GM21367 (cell line): ENCODE measurements at regions not wholly inside any gene's neighbourhood (a gene's known extent, or its start where the extent isn't known, plus 50 kb on each side); places are given as distances from the start of the nearest gene placed in this dataset.

Experiments
- ATAC-seq: cut with Tn5 transposase; IDR thresholded peaks from one replicate; pipeline ENCODE4 v1.9.1; 2021; ENCODE audit not compliant: unreplicated experiment

DNA sequence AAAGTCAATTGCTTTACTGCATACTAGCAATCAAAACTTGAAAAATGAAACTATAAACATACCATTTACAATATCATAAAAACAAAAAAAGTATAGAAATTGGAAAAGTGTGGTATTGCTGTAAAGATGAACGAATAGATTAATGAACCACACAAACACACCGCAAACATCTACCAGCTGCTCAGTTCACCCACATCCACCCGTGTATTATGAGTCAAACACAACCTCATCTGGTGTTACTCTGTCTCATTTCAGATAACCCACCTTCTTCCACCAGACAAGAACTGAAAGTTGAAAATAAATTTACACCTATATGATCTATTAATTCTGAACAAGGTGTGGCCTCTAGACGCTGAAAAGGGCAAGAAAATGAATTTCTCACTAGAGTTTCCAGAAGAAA, 53.3 kb downstream of the BLID start:
- no peak for ATAC-seq

DNA sequence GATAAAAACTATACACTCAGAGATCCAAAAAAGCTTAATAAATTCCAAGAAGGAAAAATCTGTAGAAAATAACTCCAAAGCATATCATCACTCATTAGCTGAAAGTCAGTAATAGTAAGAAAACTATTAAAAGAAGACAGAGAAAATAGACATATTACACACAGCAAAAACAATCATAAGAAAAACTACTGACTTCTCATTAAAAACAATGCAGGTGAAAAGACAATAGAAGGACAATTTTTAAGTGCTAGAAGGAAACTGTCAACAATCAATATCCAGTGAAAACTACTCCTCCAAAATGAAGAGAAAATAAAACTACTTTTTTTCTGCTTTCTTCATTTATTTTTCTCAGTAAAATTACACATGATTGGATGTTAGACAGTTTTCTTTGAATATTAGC, 56.5 kb downstream of the BLID start:
- no peak for ATAC-seq

DNA sequence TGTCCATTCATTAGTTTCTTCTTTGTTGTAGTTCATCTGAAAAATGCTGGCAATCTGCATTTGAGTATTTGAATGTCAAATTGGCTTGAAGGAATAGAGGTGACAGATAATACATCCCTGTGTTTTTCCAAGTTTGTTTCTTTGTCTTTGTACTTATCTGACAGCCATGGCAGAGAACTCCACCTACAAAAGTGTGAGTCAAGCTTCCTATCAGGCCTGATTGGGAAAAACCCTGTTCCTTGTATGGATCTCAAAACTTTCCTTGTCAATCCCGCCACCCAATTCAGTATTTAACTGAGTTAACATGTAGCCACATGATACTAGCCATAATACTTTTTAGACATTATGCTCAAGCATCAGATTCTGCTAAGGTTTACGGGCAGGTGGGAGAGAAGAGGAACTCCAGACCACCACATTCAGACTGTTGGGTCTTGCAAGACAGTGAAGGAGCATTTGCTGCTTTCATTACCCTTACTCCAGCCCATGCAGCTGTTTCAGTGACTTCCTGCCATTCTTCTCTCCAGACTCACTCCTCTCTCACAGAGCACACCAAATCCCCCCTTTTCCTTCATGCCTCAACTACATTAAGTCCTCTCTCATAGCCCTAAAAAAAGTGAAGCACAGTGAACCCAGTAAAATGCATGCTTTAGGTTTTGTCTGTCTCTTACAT, 65.9 kb downstream of the BLID start:
- ATAC-seq = no peak

DNA sequence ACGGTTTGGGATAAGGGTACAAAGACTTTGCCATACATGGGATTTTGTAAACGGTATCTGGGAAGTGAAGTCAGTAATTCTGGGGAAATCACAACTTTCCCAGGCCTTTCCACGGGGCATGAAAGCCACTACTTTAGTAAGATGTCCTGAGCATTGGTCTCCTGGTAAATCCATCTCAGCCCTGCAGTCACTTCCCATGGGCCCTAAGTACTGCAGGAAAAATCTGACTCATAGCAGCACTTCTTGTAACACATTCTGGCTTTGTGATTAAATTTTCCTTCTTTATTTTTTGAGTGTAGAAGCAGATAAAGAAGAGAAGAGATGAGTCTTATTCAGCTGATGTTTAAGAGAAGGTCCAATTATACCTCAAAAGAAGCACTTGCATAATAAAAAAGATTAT, 67.6 kb downstream of the BLID start:
- no peak for ATAC-seq

DNA sequence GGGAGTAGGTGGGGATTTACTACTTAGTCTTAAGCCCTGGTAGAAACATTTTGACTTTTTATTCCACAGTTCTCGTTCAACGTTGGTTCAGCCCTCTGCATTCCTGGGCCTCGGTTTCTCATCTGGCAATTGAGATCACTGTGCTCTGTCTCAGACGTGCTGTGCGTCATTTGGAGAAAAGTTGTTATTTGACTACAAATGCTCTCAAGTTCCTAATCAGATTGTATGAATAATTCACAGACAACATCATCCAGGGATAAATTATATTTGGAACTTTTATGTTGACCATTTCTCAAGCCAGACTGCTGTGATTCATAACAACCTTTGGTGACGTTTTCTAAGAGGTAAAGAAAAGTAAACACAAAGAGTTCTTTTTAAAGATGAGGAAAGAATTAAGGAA, 69.2 kb downstream of the BLID start:
- no peak for ATAC-seq

DNA sequence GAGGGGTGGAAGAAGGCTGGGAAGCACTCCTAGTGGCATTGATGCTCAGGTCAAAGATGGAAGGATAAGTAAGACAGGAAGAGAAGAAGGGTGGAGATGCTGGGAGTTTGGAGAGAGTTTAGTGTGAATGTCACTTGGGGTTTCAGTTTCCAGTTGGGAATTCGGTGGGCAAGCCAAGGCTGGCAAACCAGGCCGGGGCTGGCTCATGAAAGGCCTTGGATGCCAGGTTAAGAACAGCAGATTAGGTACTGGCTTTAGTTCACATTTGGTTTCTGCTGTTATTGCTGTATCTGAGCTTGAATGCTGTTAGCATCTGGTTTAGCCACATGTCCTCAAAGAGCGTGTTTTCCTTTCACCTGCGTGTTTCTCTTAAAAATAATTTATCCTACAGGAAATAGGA, 69.6 kb downstream of the BLID start:
- ATAC-seq = no peak

DNA sequence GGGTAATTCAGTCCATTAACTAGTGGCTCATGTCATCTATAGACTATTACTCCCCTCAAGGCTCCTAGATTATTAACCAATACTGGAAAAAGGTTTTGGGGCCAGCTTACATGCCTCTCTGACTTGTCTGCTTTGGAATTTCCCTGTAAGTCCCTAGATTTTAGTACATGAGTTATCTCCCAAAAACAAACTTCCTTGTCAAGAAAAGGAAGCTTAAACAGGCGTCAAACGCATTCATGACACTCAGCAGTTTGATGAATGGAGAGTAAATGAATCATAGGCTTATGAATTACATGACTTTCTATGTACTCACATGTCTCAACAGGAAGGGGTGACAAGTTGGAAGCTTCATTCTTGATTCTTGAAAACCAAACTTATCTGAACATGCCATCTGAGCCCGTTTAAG, 70.8 kb downstream of the BLID start:
- no peak for ATAC-seq

DNA sequence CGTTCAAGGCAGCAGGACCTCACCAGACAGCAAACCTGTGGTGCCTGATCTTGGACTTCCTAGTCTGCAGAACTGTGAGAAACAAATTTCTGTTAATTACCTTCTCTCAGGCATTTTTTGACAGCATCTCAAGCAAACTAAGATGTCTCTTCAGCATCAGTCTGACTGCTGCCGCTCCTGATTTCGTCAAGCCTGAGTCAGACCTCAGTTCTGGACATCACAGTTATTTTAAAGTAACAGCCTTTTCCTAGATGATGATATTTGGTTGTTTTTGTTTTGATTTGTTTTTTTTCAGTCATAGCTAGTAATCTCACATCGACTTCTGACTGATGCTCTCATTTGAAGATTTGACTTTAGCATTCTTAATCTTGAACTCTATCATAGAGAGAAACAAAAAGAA, 71.9 kb downstream of the BLID start:
- no peak for ATAC-seq

DNA sequence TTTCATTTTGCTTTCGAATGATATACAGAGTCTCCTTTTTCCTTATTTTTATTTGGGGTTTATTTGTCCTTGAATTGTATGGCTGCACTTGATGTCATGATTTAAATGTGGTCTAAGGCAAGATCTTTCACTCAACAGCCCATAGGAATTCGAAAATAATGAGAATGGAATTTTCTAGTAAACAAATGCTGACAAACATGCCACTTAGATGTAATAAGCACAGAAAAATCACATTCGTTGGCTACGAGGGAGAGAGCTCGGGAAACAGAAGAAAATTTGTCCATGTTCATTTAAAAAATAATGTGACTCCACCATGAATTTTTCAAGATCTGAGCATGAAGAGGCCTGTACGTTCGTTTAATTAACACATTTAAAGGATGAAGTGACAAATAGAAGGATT, 73.0 kb downstream of the BLID start:
- no peak for ATAC-seq

DNA sequence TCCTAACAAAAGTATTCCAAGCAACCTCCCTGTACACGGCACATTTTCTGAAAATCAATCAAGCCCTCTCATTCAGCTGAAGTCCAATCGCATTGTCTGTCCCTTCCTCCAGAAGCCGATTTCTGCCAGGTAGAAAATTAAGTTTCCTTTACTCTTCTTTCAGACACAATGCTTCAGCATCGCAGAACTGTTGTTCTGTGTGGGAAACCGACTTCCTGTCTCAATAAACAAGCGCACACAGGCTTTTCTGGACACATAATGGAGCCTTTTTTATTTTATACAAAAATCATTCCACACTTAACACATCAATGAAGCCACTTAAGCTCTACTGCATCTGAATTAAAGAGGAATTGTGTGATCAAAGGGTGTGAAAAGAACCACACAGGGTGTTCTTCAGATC, 75.6 kb downstream of the BLID start:
- ATAC-seq = no peak

DNA sequence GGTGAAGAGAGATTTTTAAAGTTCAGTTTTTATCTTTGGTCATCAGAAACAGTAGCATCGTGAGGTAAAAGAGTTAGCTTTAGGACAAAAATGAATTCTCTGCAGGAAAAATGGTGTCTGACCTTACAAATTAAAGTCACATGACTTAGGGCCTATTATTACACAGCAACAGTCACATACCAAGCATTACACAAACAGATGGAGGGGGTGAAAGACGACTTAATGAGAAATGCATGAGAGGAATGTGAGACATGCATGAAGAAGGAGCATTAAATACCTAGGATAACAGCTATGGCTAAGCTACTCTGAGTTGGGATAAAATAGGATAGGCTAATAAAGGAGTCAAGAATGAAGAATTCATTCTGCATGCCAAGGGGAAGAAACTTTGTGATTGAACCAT, 77.5 kb downstream of the BLID start:
- no peak for ATAC-seq

DNA sequence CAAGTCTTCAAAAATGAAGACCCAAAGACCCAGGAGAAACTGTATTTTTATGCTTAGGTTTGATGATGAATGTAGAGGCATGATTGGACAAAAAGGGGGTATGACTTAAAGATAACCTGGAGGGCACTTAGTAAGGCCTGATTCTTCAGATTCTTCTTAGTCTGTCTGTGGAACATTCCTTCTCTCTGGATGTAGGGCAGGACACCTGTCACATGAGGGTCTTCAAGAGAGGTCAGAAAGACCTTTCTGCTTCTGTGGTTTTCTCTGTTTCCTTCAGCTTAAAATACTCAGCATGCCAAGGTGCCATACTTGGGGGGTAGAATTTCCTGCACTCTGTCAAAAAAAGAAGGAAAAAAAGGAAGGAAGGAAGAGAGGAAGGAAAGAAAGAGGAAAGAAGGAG, 78.1 kb downstream of the BLID start:
- no peak for ATAC-seq

DNA sequence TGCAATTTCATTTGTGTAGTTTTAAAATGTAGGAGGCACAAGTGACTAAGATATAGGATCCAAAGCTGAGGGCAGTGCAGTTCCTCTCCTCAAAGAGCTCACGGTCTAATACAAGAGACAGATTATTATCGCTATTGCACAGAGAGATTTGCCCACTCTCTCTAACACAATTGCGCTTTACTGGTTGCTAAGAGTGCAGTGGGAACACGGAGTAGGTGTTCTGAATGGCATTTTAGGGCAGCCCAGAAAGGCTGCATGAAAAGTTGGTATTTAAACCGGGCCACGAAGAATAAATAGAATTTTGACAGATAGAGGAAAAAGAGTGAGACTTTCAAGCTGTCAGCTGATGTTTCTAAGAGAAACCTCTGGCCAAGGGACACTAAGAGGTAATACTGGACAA, 79.5 kb downstream of the BLID start:
- no peak for ATAC-seq

DNA sequence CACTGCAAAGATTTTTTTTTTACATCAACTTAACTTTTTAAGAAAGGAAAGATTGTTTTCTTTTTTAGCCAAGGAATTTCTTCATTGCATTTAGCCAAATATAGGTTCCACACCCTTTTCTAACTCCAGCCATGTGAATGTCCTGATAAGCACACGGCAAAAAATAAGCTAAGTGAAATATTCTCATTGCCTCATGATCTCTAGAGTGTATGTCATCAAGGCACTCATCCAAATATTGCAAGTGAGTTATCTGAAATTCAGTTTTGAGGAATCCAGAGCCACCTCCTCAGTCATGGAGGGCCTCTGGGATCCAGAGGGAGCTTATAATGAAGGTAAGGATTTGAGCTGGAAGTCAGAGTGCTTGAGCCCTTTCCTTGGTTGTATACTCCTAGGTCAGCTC, 80.0 kb downstream of the BLID start:
- ATAC-seq = no peak

DNA sequence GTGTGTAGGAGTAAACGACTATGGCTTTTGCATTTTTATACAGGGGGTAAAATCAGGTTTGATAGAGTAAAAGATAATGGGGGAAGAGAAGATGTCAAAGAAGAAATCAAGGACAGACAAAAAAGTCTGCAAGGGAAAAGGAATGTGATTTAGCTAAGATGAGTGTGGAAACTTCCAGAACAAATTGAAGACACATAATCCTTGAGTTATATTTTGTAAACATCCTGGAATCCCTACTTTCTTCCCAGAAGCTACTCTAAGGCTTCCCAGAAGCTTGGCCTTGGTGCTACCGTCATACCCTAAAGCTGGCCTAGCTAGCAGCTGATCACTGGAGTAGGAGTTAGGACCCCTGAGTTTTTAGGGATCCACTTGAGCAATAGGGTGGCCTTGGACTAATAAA, 82.4 kb downstream of the BLID start:
- no peak for ATAC-seq

DNA sequence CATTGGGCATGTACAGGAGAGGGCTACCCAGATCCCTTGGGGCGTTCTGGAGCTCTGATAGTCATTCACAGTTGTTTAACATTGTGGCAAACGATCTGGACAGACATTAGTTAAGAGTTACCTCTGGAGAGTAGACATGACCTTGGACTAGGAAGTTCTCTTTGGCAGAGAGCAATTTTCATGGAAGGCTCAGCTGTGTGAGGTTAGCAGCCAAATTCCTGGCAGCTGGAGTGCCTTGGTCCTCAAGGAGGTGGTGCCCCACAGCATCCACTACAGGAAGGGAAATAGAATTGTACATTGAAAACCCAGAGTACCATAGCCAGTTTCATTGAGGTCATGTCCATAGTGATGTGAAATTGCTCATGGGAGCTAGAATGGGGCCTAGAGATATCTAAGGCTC, 82.8 kb downstream of the BLID start:
- ATAC-seq = no peak

DNA sequence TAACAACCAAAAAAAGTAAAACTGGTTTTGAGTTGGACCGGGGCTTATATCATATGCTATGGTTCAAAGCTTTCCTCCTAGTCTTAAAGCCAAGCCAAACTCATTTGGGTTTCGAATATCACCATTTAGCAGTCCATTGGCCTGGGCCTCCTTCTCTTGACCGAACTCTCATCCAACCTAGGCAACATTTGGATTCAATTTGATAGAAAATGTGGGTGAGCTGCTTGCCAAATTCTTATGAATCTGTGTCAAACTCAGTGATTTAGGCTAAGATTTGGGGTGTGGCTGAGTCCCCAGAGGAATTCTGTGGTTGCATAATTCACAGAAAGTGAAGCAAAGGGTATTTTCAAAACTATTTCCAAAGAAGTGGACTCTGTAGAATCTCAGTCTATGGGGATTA, 83.7 kb downstream of the BLID start:
- ATAC-seq = no peak

DNA sequence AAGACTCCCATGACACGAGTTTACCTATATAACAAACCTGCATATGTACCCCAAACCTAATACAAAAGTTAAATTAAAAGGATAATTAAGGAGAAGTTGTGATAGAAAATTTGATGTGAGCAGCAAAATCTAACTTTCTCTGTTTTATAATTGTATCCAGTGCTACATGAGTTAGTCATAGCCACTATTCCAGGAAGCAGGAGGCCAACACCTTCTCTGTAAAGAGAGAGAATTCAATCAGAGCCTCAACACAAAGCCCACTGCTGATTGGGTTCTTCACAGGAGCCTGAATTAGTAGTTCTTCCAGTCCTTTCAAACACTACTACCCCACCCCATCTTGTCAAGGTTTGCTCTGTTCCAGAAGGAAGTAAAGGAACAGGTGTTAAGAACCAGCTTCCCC, 84.2 kb downstream of the BLID start:
- no peak for ATAC-seq

DNA sequence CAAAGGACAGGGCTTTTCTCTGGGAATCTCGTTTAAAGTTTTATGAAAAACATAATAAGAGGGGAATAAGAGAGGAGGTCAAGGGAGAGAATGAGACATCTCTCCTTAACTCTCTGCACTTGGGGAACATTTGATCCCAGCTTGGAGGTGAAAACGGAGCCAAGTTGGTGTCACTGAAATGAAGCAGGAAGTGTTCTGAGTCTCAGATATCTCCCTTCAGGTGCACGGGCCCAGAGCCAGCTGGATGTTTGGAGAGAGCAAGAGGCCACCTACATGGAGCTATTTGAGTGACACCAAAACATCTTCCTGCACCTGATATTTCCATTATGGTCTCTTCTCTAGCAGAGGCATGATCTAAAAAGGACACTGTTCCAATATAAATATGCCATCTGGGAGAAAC, 85.7 kb downstream of the BLID start:
- no peak for ATAC-seq

DNA sequence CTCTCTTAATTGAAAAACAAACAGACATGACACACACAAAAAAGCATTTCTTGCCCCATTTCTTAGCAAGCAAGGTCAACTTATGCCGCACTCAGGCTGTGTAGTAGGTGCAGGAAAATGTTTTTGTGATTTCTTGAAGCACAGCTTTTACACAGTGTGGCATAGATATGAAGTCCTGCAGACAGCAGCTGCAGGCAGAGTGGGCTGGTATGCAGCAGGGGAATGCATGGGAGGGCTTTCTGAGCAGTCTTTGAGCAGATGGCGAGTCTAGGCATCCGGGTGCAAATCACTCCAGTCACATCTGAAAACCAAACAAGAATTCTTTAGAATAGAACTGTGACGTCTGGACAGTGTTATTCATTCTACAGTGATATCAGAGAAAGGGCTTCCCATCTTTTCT, 87.5 kb downstream of the BLID start:
- ATAC-seq = no peak

DNA sequence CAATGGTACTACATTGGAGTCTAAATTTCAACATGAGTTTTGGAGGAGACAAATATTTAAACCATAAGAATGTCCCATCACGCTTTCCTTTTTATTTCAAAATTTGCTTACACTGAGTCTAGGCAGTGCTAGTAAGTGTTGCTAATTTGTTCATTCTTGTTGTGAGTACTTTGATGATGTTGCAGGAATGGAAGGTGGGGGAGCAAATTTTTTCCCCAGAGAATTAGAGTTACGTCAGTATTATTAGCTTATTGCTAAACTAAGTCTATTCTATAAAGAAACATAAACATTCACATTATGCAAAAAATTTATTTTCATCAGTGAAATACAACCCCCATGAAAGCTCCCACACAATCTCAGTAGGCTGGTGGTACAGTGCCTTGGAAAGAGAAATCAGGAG, 88.0 kb downstream of the BLID start:
- no peak for ATAC-seq

DNA sequence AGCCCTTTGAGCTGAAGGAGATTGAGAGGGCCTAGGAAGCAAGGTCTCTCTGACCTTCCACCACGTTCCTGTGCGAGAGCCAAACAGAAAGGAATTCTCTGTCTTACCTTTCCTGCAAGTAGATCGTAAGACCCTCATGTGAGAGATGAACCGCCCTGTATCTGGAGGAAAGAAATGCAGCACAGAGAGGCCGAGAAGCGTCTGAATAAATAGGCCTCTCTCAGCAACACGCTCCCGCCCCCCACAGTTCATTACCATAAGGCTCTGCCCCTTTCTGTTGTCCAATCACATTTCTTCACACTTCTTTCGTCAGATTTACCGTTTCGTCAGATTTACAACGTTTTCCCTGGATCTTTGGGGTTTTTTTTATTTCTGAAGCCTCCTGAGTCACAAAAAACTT, 90.3 kb downstream of the BLID start:
- no peak for ATAC-seq

DNA sequence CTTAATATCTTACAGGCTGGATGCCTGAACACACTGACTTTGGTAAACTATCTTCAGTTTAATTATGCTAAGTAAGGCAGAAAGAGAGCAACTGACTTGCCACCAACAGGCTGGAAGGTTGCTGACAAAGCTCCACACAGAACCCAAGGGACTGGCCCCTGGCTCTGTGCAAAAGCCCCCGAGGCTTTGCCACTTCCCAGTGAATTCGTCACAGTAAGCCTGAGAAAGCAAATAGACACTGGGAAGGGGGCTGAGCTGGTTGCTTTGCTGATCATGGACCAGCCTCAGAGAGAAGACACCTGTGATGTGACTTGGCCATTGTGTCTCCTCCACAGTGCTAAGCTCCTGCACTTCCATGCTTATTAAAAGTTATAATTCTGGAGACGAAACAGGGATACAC, 91.7 kb downstream of the BLID start:
- ATAC-seq = no peak
